ENCODE measurements at regions not wholly inside any gene's neighbourhood (a gene's known extent, or its start where the extent isn't known, plus 50 kb on each side); places are given as distances from the start of the nearest gene placed in this dataset.

DNA sequence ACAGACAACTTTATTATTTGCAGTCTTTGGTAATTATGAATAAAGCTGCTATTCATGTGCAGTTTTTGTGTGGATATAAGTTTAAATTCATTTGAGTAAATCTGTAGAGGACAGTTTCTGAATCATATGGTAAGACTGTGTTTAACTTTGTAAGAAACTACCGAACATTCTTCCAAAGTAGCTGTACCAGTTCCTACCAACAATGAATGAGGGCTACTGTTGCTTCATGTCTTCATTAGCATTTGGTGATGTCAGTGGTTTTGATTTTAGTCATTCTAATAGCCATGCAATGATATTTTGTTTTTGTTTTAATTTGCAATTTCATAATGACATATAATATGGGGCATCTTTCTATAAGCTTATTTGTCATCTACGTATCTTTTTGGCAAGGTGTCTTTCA, 501.3 kb upstream of the RORB start:
- Histone ChIP-seq H3K4me1 (no peaks in the 10 kb centered on the region), H3K4me3 (no peak overlapping the region), H3K36me3 (no peaks in the 10 kb centered on the region), H3K27me3 (no peaks in the 10 kb centered on the region), H3K27ac (no peak overlapping the region), H3K9me3 (no peaks in the 10 kb centered on the region)
- WGBS (ENCODE audit: insufficient coverage, low coverage, low lambda C conversion rate, missing lambda C conversion rate) = 90% methylated on average over 2 of the region's 2 CpGs
- DNase-seq (no peak), ATAC-seq (no peak)
- intact Hi-C loops (cut with DNase I) = no loop called here
- TF ChIP-seq, protein P1, sequence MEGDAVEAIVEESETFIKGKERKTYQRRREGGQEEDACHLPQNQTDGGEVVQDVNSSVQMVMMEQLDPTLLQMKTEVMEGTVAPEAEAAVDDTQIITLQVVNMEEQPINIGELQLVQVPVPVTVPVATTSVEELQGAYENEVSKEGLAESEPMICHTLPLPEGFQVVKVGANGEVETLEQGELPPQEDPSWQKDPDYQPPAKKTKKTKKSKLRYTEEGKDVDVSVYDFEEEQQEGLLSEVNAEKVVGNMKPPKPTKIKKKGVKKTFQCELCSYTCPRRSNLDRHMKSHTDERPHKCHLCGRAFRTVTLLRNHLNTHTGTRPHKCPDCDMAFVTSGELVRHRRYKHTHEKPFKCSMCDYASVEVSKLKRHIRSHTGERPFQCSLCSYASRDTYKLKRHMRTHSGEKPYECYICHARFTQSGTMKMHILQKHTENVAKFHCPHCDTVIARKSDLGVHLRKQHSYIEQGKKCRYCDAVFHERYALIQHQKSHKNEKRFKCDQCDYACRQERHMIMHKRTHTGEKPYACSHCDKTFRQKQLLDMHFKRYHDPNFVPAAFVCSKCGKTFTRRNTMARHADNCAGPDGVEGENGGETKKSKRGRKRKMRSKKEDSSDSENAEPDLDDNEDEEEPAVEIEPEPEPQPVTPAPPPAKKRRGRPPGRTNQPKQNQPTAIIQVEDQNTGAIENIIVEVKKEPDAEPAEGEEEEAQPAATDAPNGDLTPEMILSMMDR (IDR thresholded peaks at IDR 0.05) = no peak
- TF ChIP-seq POLR2A (IDR thresholded peaks at IDR 0.05) = no peak

- ATAC-seq (no peak), DNase-seq (no peak)
- H3K4me1 ChIP-seq = no peaks in the 10 kb centered on the region
- H3K4me3 ChIP-seq = no peak overlapping the region
- WGBS (ENCODE audit: insufficient coverage, low coverage, low lambda C conversion rate, missing lambda C conversion rate) = 36% methylated on average over 1 of the region's 1 CpG
- H3K27me3 ChIP-seq = no peaks in the 10 kb centered on the region
- no peak for TF ChIP-seq POLR2A (IDR thresholded peaks at IDR 0.05)
- TF ChIP-seq, protein P1 (IDR thresholded peaks at IDR 0.05) = no peak
- intact Hi-C loops (cut with DNase I) = no loop called here
- H3K27ac ChIP-seq = no peak overlapping the region
- H3K9me3 ChIP-seq = no peaks in the 10 kb centered on the region
- no peaks in the 10 kb centered on the region for H3K36me3 ChIP-seq
These were observed 500.3 kb upstream of the RORB start for GRCh38 chr9:73996844-73997243.

- Histone ChIP-seq H3K4me1 (no peaks in the 10 kb centered on the region), H3K4me3 (no peak overlapping the region), H3K36me3 (no peaks in the 10 kb centered on the region), H3K9me3 (no peaks in the 10 kb centered on the region), H3K27ac (no peak overlapping the region), H3K27me3 (no peaks in the 10 kb centered on the region)
- TF ChIP-seq POLR2A (IDR thresholded peaks at IDR 0.05) = no peak
- TF ChIP-seq, protein P1 (IDR thresholded peaks at IDR 0.05) = no peak
- ATAC-seq = no peak
- intact Hi-C loops (cut with DNase I) = no loop called here
- 62% methylated on average over 2 of the region's 2 CpGs for WGBS (ENCODE audit: insufficient coverage, low coverage, low lambda C conversion rate, missing lambda C conversion rate)
- no peak for DNase-seq
These were observed 495.8 kb upstream of the RORB start for GRCh38 chr9:74001382-74001781.

- WGBS (ENCODE audit: insufficient coverage, low coverage, low lambda C conversion rate, missing lambda C conversion rate) = 65% methylated on average over 2 of the region's 2 CpGs
- Histone ChIP-seq H3K36me3 (no peaks in the 10 kb centered on the region), H3K9me3 (no peaks in the 10 kb centered on the region), H3K4me1 (no peaks in the 10 kb centered on the region), H3K4me3 (no peak overlapping the region), H3K27ac (no peak overlapping the region), H3K27me3 (no peaks in the 10 kb centered on the region)
- no peak for TF ChIP-seq POLR2A (IDR thresholded peaks at IDR 0.05)
- TF ChIP-seq, protein P1 (IDR thresholded peaks at IDR 0.05) = peak in 3 of 4 donors; percentile 5 to 47 (median 9)
- DNase-seq = no peak
- intact Hi-C loops (cut with DNase I) = no loop called here
- peak in 1 of 4 donors; percentile 38 for ATAC-seq
These were observed 490.2 kb upstream of the RORB start for GRCh38 chr9:74006935-74007334.

- H3K27ac ChIP-seq = no peak overlapping the region
- DNase-seq (no peak), ATAC-seq (no peak)
- no peaks in the 10 kb centered on the region for H3K9me3 ChIP-seq
- intact Hi-C loops (cut with DNase I) = no loop called here
- no peak for TF ChIP-seq POLR2A (IDR thresholded peaks at IDR 0.05)
- TF ChIP-seq, protein P1 (IDR thresholded peaks at IDR 0.05) = no peak
- 73% methylated on average over 3 of the region's 3 CpGs for WGBS (ENCODE audit: insufficient coverage, low coverage, low lambda C conversion rate, missing lambda C conversion rate)
- H3K4me3 ChIP-seq = no peak overlapping the region
- H3K4me1 ChIP-seq = no peaks in the 10 kb centered on the region
- H3K27me3 ChIP-seq = no peaks in the 10 kb centered on the region
- no peaks in the 10 kb centered on the region for H3K36me3 ChIP-seq
These were observed 489.3 kb upstream of the RORB start for GRCh38 chr9:74007833-74008232.
